ENCODE measurements at regions not wholly inside any gene's neighbourhood (a gene's known extent, or its start where the extent isn't known, plus 50 kb on each side); places are given as distances from the start of the nearest gene placed in this dataset.

DNA sequence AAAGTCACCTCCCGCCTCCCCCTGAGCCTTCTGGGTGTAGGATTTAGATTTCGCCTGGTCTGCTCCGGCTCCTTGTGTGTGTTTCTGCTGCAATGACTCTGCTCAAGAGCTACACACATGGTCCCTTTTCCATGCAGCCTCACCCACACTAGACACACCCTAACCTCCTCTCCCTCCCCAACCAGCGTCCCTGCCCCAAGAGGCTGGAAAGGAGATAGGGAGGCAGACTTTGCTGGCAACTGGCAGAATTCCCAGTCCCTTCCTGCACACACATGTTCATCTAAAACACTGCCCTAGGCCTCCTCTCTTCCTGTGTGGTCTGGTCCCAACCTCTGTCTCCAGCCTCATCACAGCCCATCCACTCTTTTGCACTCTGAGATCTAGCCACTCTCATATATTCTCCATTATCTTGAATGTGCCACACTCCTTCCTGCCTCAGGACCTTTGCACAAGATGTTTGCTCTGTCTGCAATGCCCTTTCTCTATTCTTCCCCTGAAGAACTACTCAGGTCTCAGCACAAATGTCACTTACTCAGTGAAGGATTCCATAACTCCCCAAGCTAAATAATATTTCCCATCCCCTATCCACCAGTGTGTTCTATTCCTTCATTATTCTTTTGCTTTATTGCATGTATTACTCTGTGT is 253.8 kb downstream of the CDK5RAP2 start:
- TF ChIP-seq CTCF (IDR thresholded peaks at IDR 0.05; ENCODE audit: insufficient read depth, low read depth, low read length, missing control alignments): no peak
- no peak for DNase-seq (ENCODE audit: low read depth)
- no peak overlapping the region for H3K4me3 ChIP-seq (ENCODE audit: low read depth, low read length)

GRCh38 chr9:120324996-120325642 is 254.8 kb downstream of the CDK5RAP2 start:
- H3K4me3 ChIP-seq (ENCODE audit: low read depth, low read length): no peak overlapping the region
- peak; percentile 13 for DNase-seq (ENCODE audit: low read depth)
- TF ChIP-seq CTCF (IDR thresholded peaks at IDR 0.05; ENCODE audit: insufficient read depth, low read depth, low read length, missing control alignments): peak; percentile 1

- DNase-seq (ENCODE audit: low read depth): no peak
- no peak for TF ChIP-seq CTCF (IDR thresholded peaks at IDR 0.05; ENCODE audit: insufficient read depth, low read depth, low read length, missing control alignments)
- H3K4me3 ChIP-seq (ENCODE audit: low read depth, low read length): no peak overlapping the region
These were observed 255.5 kb downstream of the CDK5RAP2 start for GRCh38 chr9:120324461-120324860.

- no peak overlapping the region for H3K4me3 ChIP-seq (ENCODE audit: low read depth, low read length)
- DNase-seq (ENCODE audit: low read depth): no peak
- no peak for TF ChIP-seq CTCF (IDR thresholded peaks at IDR 0.05; ENCODE audit: insufficient read depth, low read depth, low read length, missing control alignments)
These were observed 256.8 kb downstream of the CDK5RAP2 start for GRCh38 chr9:120323125-120323524.

- TF ChIP-seq CTCF (IDR thresholded peaks at IDR 0.05; ENCODE audit: insufficient read depth, low read depth, low read length, missing control alignments): no peak
- no peak overlapping the region for H3K4me3 ChIP-seq (ENCODE audit: low read depth, low read length)
- DNase-seq (ENCODE audit: low read depth): no peak
These were observed 260.5 kb downstream of the CDK5RAP2 start for GRCh38 chr9:120319452-120319851.

DNA sequence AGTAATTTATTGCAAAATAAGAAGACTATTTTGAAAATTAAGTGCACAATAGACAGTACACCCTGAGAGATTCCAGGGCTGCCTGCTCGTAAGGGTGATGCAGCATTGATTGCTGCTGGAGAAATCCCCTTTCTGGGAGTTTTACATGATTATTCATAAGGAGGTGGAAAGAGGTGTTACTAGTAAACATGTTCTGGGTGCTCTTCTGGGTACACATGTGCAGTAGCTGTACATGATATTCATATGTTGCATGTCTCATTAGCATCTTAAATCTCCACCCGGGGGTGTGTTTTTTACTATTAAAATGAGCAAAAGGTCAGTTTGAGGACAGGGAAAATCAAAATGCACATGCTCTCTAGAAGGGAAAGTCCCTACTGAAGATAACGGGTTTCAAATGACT is 264.8 kb downstream of the CDK5RAP2 start:
- no peak for TF ChIP-seq CTCF (IDR thresholded peaks at IDR 0.05; ENCODE audit: insufficient read depth, low read depth, low read length, missing control alignments)
- H3K4me3 ChIP-seq (ENCODE audit: low read depth, low read length): no peak overlapping the region
- no peak for DNase-seq (ENCODE audit: low read depth)

GRCh38 chr9:120312031-120312430 is 267.9 kb downstream of the CDK5RAP2 start:
- no peak overlapping the region for H3K4me3 ChIP-seq (ENCODE audit: low read depth, low read length)
- no peak for TF ChIP-seq CTCF (IDR thresholded peaks at IDR 0.05; ENCODE audit: insufficient read depth, low read depth, low read length, missing control alignments)
- no peak for DNase-seq (ENCODE audit: low read depth)
